Mesenchymal stem cell (in vitro differentiated cells and primary cell): ENCODE measurements at regions not wholly inside any gene's neighbourhood (a gene's known extent, or its start where the extent isn't known, plus 50 kb on each side); places are given as distances from the start of the nearest gene placed in this dataset.

Experiments
- DNase-seq: peaks from one replicate; pipeline ENCODE4 v3.0.0-alpha.2; 2013
- H2AFZ ChIP-seq: one replicate; pipeline ENCODE4 v1.6.1; 2013; ENCODE audit warnings: low read depth, mild to moderate bottlenecking, control low read depth, inconsistent platforms, low read length, moderate library complexity
- H2AK5ac ChIP-seq: 2 replicates; pipeline ENCODE4 v1.6.1; 2013; ENCODE audit warnings: low read length, moderate library complexity, mild to moderate bottlenecking, inconsistent platforms; ENCODE audit not compliant: severe bottlenecking
- H2BK120ac ChIP-seq: one replicate; pipeline ENCODE4 v1.6.1; 2013; ENCODE audit warnings: low read depth, mild to moderate bottlenecking, inconsistent platforms, low read length, moderate library complexity
- H2BK12ac ChIP-seq, 2 experiments: one replicate each; pipeline ENCODE4 v1.6.1; 2013; ENCODE audit warnings: inconsistent platforms in 2 of 2, low read length in 2 of 2, mild to moderate bottlenecking in 2 of 2, moderate library complexity in 2 of 2, control low read depth in 1 of 2
- H2BK15ac ChIP-seq: one replicate; pipeline ENCODE4 v1.6.1; 2013; ENCODE audit warnings: mild to moderate bottlenecking, low read depth, inconsistent platforms; ENCODE audit not compliant: poor library complexity, severe bottlenecking
- H2BK5ac ChIP-seq: 2 replicates; pipeline ENCODE4 v1.6.1; 2013; ENCODE audit warnings: low read depth, mild to moderate bottlenecking, low read length, control low read depth, inconsistent platforms; ENCODE audit not compliant: poor library complexity, severe bottlenecking
- H3K14ac ChIP-seq, 2 experiments: one replicate each; pipeline ENCODE4 v1.6.1; 2013; ENCODE audit warnings: inconsistent platforms in 2 of 2, low read length in 2 of 2, control low read depth in 1 of 2, mild to moderate bottlenecking in 1 of 2, moderate library complexity in 1 of 2
- H3K18ac ChIP-seq, 2 experiments: one replicate each; pipeline ENCODE4 v1.6.1; 2013; ENCODE audit warnings: inconsistent platforms in 2 of 2, low read length in 2 of 2, control low read depth in 1 of 2, low read depth in 1 of 2, mild to moderate bottlenecking in 1 of 2
- H3K23ac ChIP-seq, 2 experiments: one replicate each; pipeline ENCODE4 v1.6.1; 2013; ENCODE audit warnings: inconsistent platforms in 2 of 2, low read length in 2 of 2, mild to moderate bottlenecking in 2 of 2, moderate library complexity in 2 of 2, control low read depth in 1 of 2
- H3K27ac ChIP-seq: 2 replicates; pipeline ENCODE4 v1.5.1; 2013; ENCODE audit warnings: mild to moderate bottlenecking, moderate library complexity, low read length, control low read depth, inconsistent platforms; ENCODE audit not compliant: poor library complexity, severe bottlenecking
- H3K27me3 ChIP-seq, 2 experiments: 2 replicates each; pipeline versions ENCODE4 v1.6.1 to v1.7.0; 2013; ENCODE audit warnings: low read length in 2 of 2, mild to moderate bottlenecking in 2 of 2, moderate library complexity in 2 of 2, control low read depth in 1 of 2, inconsistent platforms in 1 of 2; ENCODE audit not compliant: control insufficient read depth in 1 of 2, insufficient read depth in 1 of 2
- H3K36me3 ChIP-seq, 2 experiments: 2 replicates each; pipeline versions ENCODE4 v1.6.1 to v1.7.0; 2013; ENCODE audit warnings: low read length in 2 of 2, control low read depth in 1 of 2, inconsistent platforms in 1 of 2, low read depth in 1 of 2, mild to moderate bottlenecking in 1 of 2; ENCODE audit not compliant: insufficient read depth in 2 of 2, control insufficient read depth in 1 of 2
- H3K4ac ChIP-seq, 2 experiments: one replicate each; pipeline ENCODE4 v1.6.1; 2013; ENCODE audit warnings: inconsistent platforms in 2 of 2, low read length in 2 of 2, mild to moderate bottlenecking in 2 of 2, moderate library complexity in 2 of 2, control low read depth in 1 of 2, low read depth in 1 of 2
- H3K4me1 ChIP-seq: 2 replicates; pipeline ENCODE4 v1.6.1; 2013; ENCODE audit warnings: low read depth, low read length, control low read depth; ENCODE audit not compliant: control insufficient read depth, insufficient read depth
- H3K4me2 ChIP-seq: 2 replicates; pipeline ENCODE4 v1.6.1; 2013; ENCODE audit warnings: low read length, mild to moderate bottlenecking, inconsistent platforms; ENCODE audit not compliant: poor library complexity, severe bottlenecking
- H3K4me3 ChIP-seq, 2 experiments: 2 replicates each; pipeline versions ENCODE4 v1.5.1 to v1.7.0; 2013; ENCODE audit warnings: low read length in 2 of 2, mild to moderate bottlenecking in 2 of 2, control low read depth in 1 of 2, low read depth in 1 of 2; ENCODE audit not compliant: insufficient read depth in 1 of 2
- H3K79me1 ChIP-seq: replicated peaks from 2 replicates; pipeline ENCODE4 v1.6.1; 2013; ENCODE audit warnings: mild to moderate bottlenecking, control low read depth, low read length, inconsistent platforms; ENCODE audit not compliant: poor library complexity, severe bottlenecking
- H3K9ac ChIP-seq: 2 replicates; pipeline ENCODE4 v1.7.0; 2013; ENCODE audit warnings: mild to moderate bottlenecking, low read length, moderate library complexity
- H3K9me3 ChIP-seq: 2 replicates; pipeline ENCODE4 v1.7.0; 2013; ENCODE audit warnings: mild to moderate bottlenecking, low read length; ENCODE audit not compliant: control insufficient read depth
- H4K8ac ChIP-seq: one replicate; pipeline ENCODE4 v1.6.1; 2013; ENCODE audit warnings: inconsistent platforms, mild to moderate bottlenecking, low read length, moderate library complexity
- H4K91ac ChIP-seq: one replicate; pipeline ENCODE4 v1.6.1; 2013; ENCODE audit warnings: mild to moderate bottlenecking, low read length, inconsistent platforms
- WGBS: methylation state at CpG from one replicate; pipeline ENCODE4 v1.1.7; 2013; ENCODE audit warnings: mixed read lengths; 5-methylcytosine and 5-hydroxymethylcytosine counted together

GRCh38 chr19:30245401-30246039, 126.7 kb upstream of the ZNF536 start:
- Histone ChIP-seq H2AFZ (no peak overlapping the region), H4K8ac (no peak overlapping the region), H3K23ac (no peak overlapping the region), H3K9me3 (no peaks in the 10 kb centered on the region), H3K9ac (no peak overlapping the region), H3K4me3 (no peak overlapping the region), H2AK5ac (no peak overlapping the region), H3K27ac (no peak overlapping the region), H3K18ac (no peak overlapping the region), H3K4me2 (no peak overlapping the region), H3K4ac (no peak overlapping the region), H2BK12ac (no peak overlapping the region), H2BK5ac (no peak overlapping the region), H4K91ac (no peak overlapping the region), H3K27me3 (no peaks in the 10 kb centered on the region), H3K36me3 (no peaks in the 10 kb centered on the region), H3K14ac (no peak overlapping the region), H3K79me1 (no peaks in the 10 kb centered on the region), H2BK15ac (no peak overlapping the region), H2BK120ac (no peak overlapping the region), H3K4me1 (no peaks in the 10 kb centered on the region)
- WGBS = 83% methylated on average over 16 of the region's 17 CpGs
- DNase-seq = no peak

DNA sequence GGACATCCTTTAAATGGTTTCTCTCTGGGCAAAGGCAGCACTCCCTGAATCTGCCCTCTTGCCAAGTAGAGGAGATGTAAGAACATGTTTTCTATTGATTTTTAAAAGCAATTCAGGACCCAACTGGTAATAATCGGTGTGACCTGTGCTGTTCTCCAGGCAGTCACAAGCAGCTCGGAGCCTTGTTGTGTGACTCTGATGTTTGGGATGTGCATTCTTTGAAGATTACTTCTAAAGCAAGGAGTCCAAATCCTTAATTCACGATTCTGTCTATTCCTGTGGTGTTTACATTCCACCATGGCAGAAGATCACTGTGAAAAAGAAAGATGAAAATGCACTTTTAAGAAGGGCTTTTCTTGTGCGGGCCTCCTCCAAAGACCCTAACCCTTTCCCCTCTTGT, 122.3 kb upstream of the ZNF536 start:
- Histone ChIP-seq H3K27me3 (peaks cover 0 to 5% of the 10 kb centered on the region in 2 experiments), H2BK120ac (no peak overlapping the region), H3K27ac (no peak overlapping the region), H3K4me1 (no peaks in the 10 kb centered on the region), H3K79me1 (no peaks in the 10 kb centered on the region), H2AFZ (no peak overlapping the region), H2AK5ac (no peak overlapping the region), H2BK5ac (no peak overlapping the region), H3K9me3 (no peaks in the 10 kb centered on the region), H3K4ac (no peak overlapping the region), H4K8ac (no peak overlapping the region), H3K4me3 (no peak overlapping the region), H3K9ac (no peak overlapping the region), H2BK15ac (no peak overlapping the region), H3K23ac (no peak overlapping the region), H4K91ac (no peak overlapping the region), H3K36me3 (no peaks in the 10 kb centered on the region), H3K18ac (no peak overlapping the region), H3K4me2 (no peak overlapping the region), H2BK12ac (no peak overlapping the region), H3K14ac (no peak overlapping the region)
- 65% methylated on average over 3 of the region's 4 CpGs for WGBS
- DNase-seq = no peak

DNA sequence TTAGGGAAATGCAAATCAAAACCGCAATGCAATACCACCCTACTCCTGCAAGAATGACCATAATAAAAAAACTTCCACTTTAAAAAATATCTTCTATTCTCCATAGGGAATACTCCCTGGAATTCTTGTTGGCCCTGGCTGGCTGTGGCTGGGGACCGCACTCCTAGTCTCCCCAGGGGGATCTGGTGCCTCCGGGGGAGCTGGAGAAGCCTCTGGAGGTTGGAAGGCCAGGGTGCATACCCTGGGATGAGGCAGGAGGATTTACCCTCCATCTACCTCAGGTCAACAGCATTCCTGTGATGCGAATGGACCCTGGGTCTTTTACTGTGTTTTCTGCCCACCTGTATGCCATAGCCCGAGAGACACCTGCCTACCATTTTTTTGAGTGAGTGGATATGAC, 120.0 kb upstream of the ZNF536 start:
- 61% methylated on average over 4 of the region's 5 CpGs for WGBS

GRCh38 chr19:30253581-30253996, 118.6 kb upstream of the ZNF536 start:
- no peak for DNase-seq
- peak overlapping the region in 1 of 2 experiments; percentile 37 for H3K4me3 ChIP-seq
- no peak overlapping the region for H3K27ac ChIP-seq
- H2BK5ac ChIP-seq = no peak overlapping the region
- H3K23ac ChIP-seq = no peak overlapping the region
- WGBS = 67% methylated on average over 13 of the region's 15 CpGs
- H3K27me3 ChIP-seq = peaks cover 0 to 22% of the 10 kb centered on the region in 2 experiments
- H3K4me2 ChIP-seq = no peak overlapping the region
- H2AFZ ChIP-seq = no peak overlapping the region
- H2BK12ac ChIP-seq = no peak overlapping the region
- H3K14ac ChIP-seq = no peak overlapping the region
- H3K79me1 ChIP-seq = no peaks in the 10 kb centered on the region
- no peak overlapping the region for H2AK5ac ChIP-seq
- no peak overlapping the region for H4K91ac ChIP-seq
- H3K4ac ChIP-seq = no peak overlapping the region
- no peak overlapping the region for H4K8ac ChIP-seq
- H3K36me3 ChIP-seq = no peaks in the 10 kb centered on the region
- H3K9ac ChIP-seq = no peak overlapping the region
- no peak overlapping the region for H2BK15ac ChIP-seq
- no peaks in the 10 kb centered on the region for H3K4me1 ChIP-seq
- H3K18ac ChIP-seq = no peak overlapping the region
- no peak overlapping the region for H2BK120ac ChIP-seq
- H3K9me3 ChIP-seq = no peaks in the 10 kb centered on the region

More for the DNA sequence above, 120.0 kb upstream of the ZNF536 start:
- H2AFZ ChIP-seq = no peak overlapping the region
- H3K9ac ChIP-seq = no peak overlapping the region
- H3K9me3 ChIP-seq = no peaks in the 10 kb centered on the region
- DNase-seq = no peak
- H2BK12ac ChIP-seq = no peak overlapping the region
- no peak overlapping the region for H2BK120ac ChIP-seq
- H2BK15ac ChIP-seq = no peak overlapping the region
- H2AK5ac ChIP-seq = no peak overlapping the region
- no peak overlapping the region for H3K4me3 ChIP-seq
- H2BK5ac ChIP-seq = no peak overlapping the region
- no peak overlapping the region for H4K91ac ChIP-seq
- H4K8ac ChIP-seq = no peak overlapping the region
- no peak overlapping the region for H3K23ac ChIP-seq
- H3K27me3 ChIP-seq = peaks cover 0 to 14% of the 10 kb centered on the region in 2 experiments
- H3K14ac ChIP-seq = no peak overlapping the region
- no peak overlapping the region for H3K18ac ChIP-seq
- no peaks in the 10 kb centered on the region for H3K4me1 ChIP-seq
- no peak overlapping the region for H3K4me2 ChIP-seq
- H3K4ac ChIP-seq = no peak overlapping the region
- H3K27ac ChIP-seq = no peak overlapping the region
- no peaks in the 10 kb centered on the region for H3K36me3 ChIP-seq
- H3K79me1 ChIP-seq = no peaks in the 10 kb centered on the region
